ENCODE measurements at regions not wholly inside any gene's neighbourhood (a gene's known extent, or its start where the extent isn't known, plus 50 kb on each side); places are given as distances from the start of the nearest gene placed in this dataset.

GRCh38 chr21:24583473-24583872, 1023.8 kb downstream of the MRPL39 start:
- H3K4me1 Mint-ChIP-seq: no peaks in the 10 kb centered on the region
- ChIA-PET CTCF (no interaction called here), POLR2A (no interaction called here)
- H3K4me3 Mint-ChIP-seq: no peak overlapping the region
- Histone ChIP-seq H3K9me3 (ENCODE audit: control extremely low read depth in 1 of 3, control insufficient read depth in 2 of 3, insufficient read depth in 1 of 3, low read length in 2 of 3) (peaks cover 0 to 8% (median 0%) of the 10 kb centered on the region in 3 donors), H3K79me2 (ENCODE audit: control insufficient read depth, insufficient read depth, low read length) (no peaks in the 10 kb centered on the region), H3K4me1 (ENCODE audit: control insufficient read depth in 2 of 2, insufficient read depth in 2 of 2, low read length in 2 of 2) (no peaks in the 10 kb centered on the region), H2AFZ (ENCODE audit: insufficient read depth, low read depth, low read length, poor library complexity, severe bottlenecking) (no peak overlapping the region), H3K4me2 (replicated peaks; ENCODE audit: low read depth, low read length, poor library complexity, severe bottlenecking) (no peak overlapping the region), H3K9ac (ENCODE audit: low read length) (no peak overlapping the region), H3K4me3 (ENCODE audit: control extremely low read depth in 1 of 5, extremely low read depth in 1 of 5, insufficient read depth in 1 of 5, low read depth in 2 of 5, low read length in 4 of 5) (no peak overlapping the region), H4K20me1 (ENCODE audit: control insufficient read depth, insufficient read depth, low read length, poor library complexity, severe bottlenecking) (no peaks in the 10 kb centered on the region), H3K27me3 (replicated peaks in 1 of 4; ENCODE audit: control extremely low read depth in 1 of 4, control insufficient read depth in 3 of 4, insufficient read depth in 4 of 4, low read length in 3 of 4) (no peaks in the 10 kb centered on the region), H3K36me3 (replicated peaks in 1 of 2; ENCODE audit: control extremely low read depth in 1 of 2, control insufficient read depth in 1 of 2, extremely low read depth in 1 of 2, insufficient read depth in 2 of 2, low read length in 1 of 2) (no peaks in the 10 kb centered on the region), H3K27ac (ENCODE audit: low read length in 2 of 2) (no peak overlapping the region)
- no peak overlapping the region for H3K27ac Mint-ChIP-seq
- peaks cover 4% of the 10 kb centered on the region for H3K9me3 Mint-ChIP-seq (ENCODE audit: insufficient read depth)
- intact Hi-C loops (cut with micrococcal nuclease): no loop called here
- no peak for ATAC-seq (ENCODE audit: low read depth)
- TF ChIP-seq EZH2 (IDR thresholded peaks at IDR 0.05; ENCODE audit: borderline replicate concordance, insufficient read depth, low read depth, low read length, poor library complexity, severe bottlenecking) (no peak), CTCF (IDR thresholded peaks at IDR 0.05) (no peak)
- H3K27me3 Mint-ChIP-seq: no peaks in the 10 kb centered on the region
- DNase-seq: no peak

GRCh38 chr21:24577301-24577700, 1030.0 kb downstream of the MRPL39 start:
- Histone ChIP-seq H3K9ac (ENCODE audit: low read length) (no peak overlapping the region), H2AFZ (ENCODE audit: insufficient read depth, low read depth, low read length, poor library complexity, severe bottlenecking) (no peak overlapping the region), H3K27ac (ENCODE audit: low read length in 2 of 2) (no peak overlapping the region), H3K79me2 (ENCODE audit: control insufficient read depth, insufficient read depth, low read length) (no peaks in the 10 kb centered on the region), H4K20me1 (ENCODE audit: control insufficient read depth, insufficient read depth, low read length, poor library complexity, severe bottlenecking) (no peaks in the 10 kb centered on the region), H3K36me3 (replicated peaks in 1 of 2; ENCODE audit: control extremely low read depth in 1 of 2, control insufficient read depth in 1 of 2, extremely low read depth in 1 of 2, insufficient read depth in 2 of 2, low read length in 1 of 2) (no peaks in the 10 kb centered on the region), H3K4me3 (ENCODE audit: control extremely low read depth in 1 of 5, extremely low read depth in 1 of 5, insufficient read depth in 1 of 5, low read depth in 2 of 5, low read length in 4 of 5) (no peak overlapping the region), H3K9me3 (ENCODE audit: control extremely low read depth in 1 of 3, control insufficient read depth in 2 of 3, insufficient read depth in 1 of 3, low read length in 2 of 3) (no peaks in the 10 kb centered on the region), H3K4me1 (ENCODE audit: control insufficient read depth in 2 of 2, insufficient read depth in 2 of 2, low read length in 2 of 2) (no peaks in the 10 kb centered on the region), H3K27me3 (replicated peaks in 1 of 4; ENCODE audit: control extremely low read depth in 1 of 4, control insufficient read depth in 3 of 4, insufficient read depth in 4 of 4, low read length in 3 of 4) (no peaks in the 10 kb centered on the region), H3K4me2 (replicated peaks; ENCODE audit: low read depth, low read length, poor library complexity, severe bottlenecking) (no peak overlapping the region)
- H3K27me3 Mint-ChIP-seq: no peaks in the 10 kb centered on the region
- intact Hi-C loops (cut with micrococcal nuclease): no loop called here
- no CpG with 5 or more reads among the region's 2 CpGs for WGBS (ENCODE audit: insufficient coverage)
- no peak overlapping the region for H3K27ac Mint-ChIP-seq
- DNase-seq (no peak), ATAC-seq (ENCODE audit: low read depth) (no peak)
- CTCF ChIA-PET: no interaction called here
- TF ChIP-seq CTCF (IDR thresholded peaks at IDR 0.05) (no peak), EZH2 (IDR thresholded peaks at IDR 0.05; ENCODE audit: borderline replicate concordance, insufficient read depth, low read depth, low read length, poor library complexity, severe bottlenecking) (no peak)
- no peak overlapping the region for H3K4me3 Mint-ChIP-seq
- POLR2A ChIA-PET: no interaction called here
- no peaks in the 10 kb centered on the region for H3K4me1 Mint-ChIP-seq
- H3K9me3 Mint-ChIP-seq (ENCODE audit: insufficient read depth): peaks cover 3% of the 10 kb centered on the region

Data from B cell (primary cell).